Sigmoid colon (tissue), 3 donors: ENCODE measurements at regions not wholly inside any gene's neighbourhood (a gene's known extent, or its start where the extent isn't known, plus 50 kb on each side); places are given as distances from the start of the nearest gene placed in this dataset.

Experiments
- CTCF ChIP-seq, 4 experiments: fragments of 450-650 bp in 3 of 4; fragments of 200-600 bp in 1 of 4; IDR thresholded peaks; one replicate each; pipeline ENCODE4 v1.5.1; 2016 to 2019; ENCODE audit warnings: antibody characterized with exemption in 4 of 4, mild to moderate bottlenecking in 3 of 4, moderate library complexity in 2 of 4
- POLR2A ChIP-seq, 2 donors: fragments of 450-650 bp; IDR thresholded peaks; one replicate each; pipeline ENCODE4 v1.6.1; 2016; ENCODE audit warnings: antibody characterized with exemption in 2 of 2, mild to moderate bottlenecking in 2 of 2, moderate library complexity in 2 of 2

GRCh38 chr5:67462147-67462546 lies 265.5 kb upstream of the CD180 start:
- no peak for TF ChIP-seq CTCF (IDR thresholded peaks at IDR 0.05)
- TF ChIP-seq POLR2A (IDR thresholded peaks at IDR 0.05) = no peak
